A549 (cell line): ENCODE measurements at regions not wholly inside any gene's neighbourhood (a gene's known extent, or its start where the extent isn't known, plus 50 kb on each side); places are given as distances from the start of the nearest gene placed in this dataset.
A peak's percentile ranks its signal among the peaks of the same experiment; 100 is the strongest.

ENCODE experiments used
- ATAC-seq, 2 experiments: fragments of 200-7000 bp in 1 of 2; fragments of >200 bp in 1 of 2; cut with Nextera tagmentation in 1 of 2; cut with Tn5 transposase in 1 of 2; 3 replicates each; pipeline versions ENCODE4 v1.8.0 to v1.9.1; 2018 to 2020; ENCODE audit warnings: mild to moderate bottlenecking in 1 of 2, moderate library complexity in 1 of 2
- CTCF ChIA-PET: fragments of 300-600 bp; sonication (Branson Sonifier 250); formaldehyde crosslinking; extraction: SDS; loops from one replicate; lab custom pipeline; 2021; ENCODE audit warnings: antibody characterized with exemption, inconsistent platforms; lab: Yijun Ruan, JAX
- POLR2A ChIA-PET: fragments of 350-600 bp; formaldehyde crosslinking; extraction: SDS; loops from one replicate; lab custom pipeline; 2021; ENCODE audit warnings: antibody characterized with exemption, inconsistent platforms; lab: Yijun Ruan, JAX
- DNase-seq, 2 experiments: peaks; one replicate each; pipeline versions ENCODE4 v3.0.0 to v3.0.0-alpha.2; 2011 to 2016; ENCODE audit warnings: low read depth in 1 of 2, low spot score in 1 of 2
- FAIRE-seq: peaks from 2 replicates; lab custom pipeline; 2011; peaks lifted over from hg19 to GRCh38; lab: Jason Lieb, UNC
- H3K27ac ChIP-seq, 2 experiments: fragments of >200 bp; sonication (Bioruptor Twin); formaldehyde crosslinking; 3 replicates each; pipeline ENCODE4 v1.5.1; 2016 to 2017
- H3K4me1 ChIP-seq: fragments of >200 bp; sonication (Bioruptor Twin); formaldehyde crosslinking; 3 replicates; pipeline ENCODE4 v1.6.1; 2016
- H3K4me2 ChIP-seq: fragments of >200 bp; sonication (Bioruptor Twin); formaldehyde crosslinking; 3 replicates; pipeline ENCODE4 v1.6.1; 2016
- H3K4me3 ChIP-seq: fragments of >200 bp; sonication (Bioruptor Twin); formaldehyde crosslinking; 3 replicates; pipeline ENCODE4 v1.5.1; 2016
- H3K9me3 ChIP-seq: fragments of >200 bp; sonication (Bioruptor Twin); formaldehyde crosslinking; 3 replicates; pipeline ENCODE4 v1.6.1; 2016
- EHMT2 ChIP-seq: fragments of 200-600 bp; sonication (generic); IDR thresholded peaks from 2 replicates; pipeline ENCODE4 v1.6.1; 2016; ENCODE audit warnings: antibody characterized with exemption, low read depth, mild to moderate bottlenecking, moderate library complexity
- GATA3 ChIP-seq: IDR thresholded peaks from 2 replicates; pipeline ENCODE4 v1.6.1; 2012; ENCODE audit warnings: borderline replicate concordance
- HDAC2 ChIP-seq: fragments of 200-600 bp; sonication (generic); IDR thresholded peaks from 2 replicates; pipeline ENCODE4 v1.6.1; 2016
- HOXB5 ChIP-seq: fragments of 250-450 bp; sonication (Bioruptor Pico); IDR thresholded peaks from 2 replicates; pipeline ENCODE4 v1.5.0; 2020; ENCODE audit warnings: mild to moderate bottlenecking, moderate library complexity
- MAX ChIP-seq: IDR thresholded peaks from 2 replicates; pipeline ENCODE4 v1.6.1; 2012
- POLR2A ChIP-seq: IDR thresholded peaks from 2 replicates; pipeline ENCODE4 v1.6.1; 2012; ENCODE audit warnings: mild to moderate bottlenecking, low read length
- RAD21 ChIP-seq, 2 experiments: fragments of >200 bp in 1 of 2; sonication (Bioruptor Twin) in 1 of 2; formaldehyde crosslinking in 1 of 2; IDR thresholded peaks in 1 of 2; conservative IDR thresholded peaks in 1 of 2; 2 replicates in 1 of 2; 3 replicates in 1 of 2; pipeline ENCODE4 v1.6.1; 2012 to 2018; ENCODE audit warnings: inconsistent platforms in 1 of 2
- RARB ChIP-seq: fragments of 250-450 bp; sonication (Bioruptor Pico); IDR thresholded peaks from 2 replicates; pipeline ENCODE4 v1.8.0; 2021; ENCODE audit warnings: mild to moderate bottlenecking, moderate library complexity
- RNF2 ChIP-seq: fragments of 200-600 bp; sonication (generic); IDR thresholded peaks from 2 replicates; pipeline ENCODE4 v1.6.1; 2016; ENCODE audit warnings: low read depth, mild to moderate bottlenecking, antibody characterized with exemption, moderate library complexity, borderline replicate concordance
- TFCP2L1 ChIP-seq: fragments of 250-450 bp; sonication (Bioruptor Pico); IDR thresholded peaks from 2 replicates; pipeline ENCODE4 v1.5.0; 2021; ENCODE audit warnings: mild to moderate bottlenecking
- ZFP36 ChIP-seq: fragments of 450-650 bp; IDR thresholded peaks from 2 replicates; pipeline ENCODE4 v1.6.1; 2014; ENCODE audit warnings: borderline replicate concordance; ENCODE audit not compliant: partially characterized antibody
- WGBS: methylation state at CpG from one replicate; pipeline ENCODE4 v1.1.6; 2017; ENCODE audit errors: missing lambda C conversion rate; 5-methylcytosine and 5-hydroxymethylcytosine counted together
- TF ChIP-seq, protein P1 (sequence below): fragments of >200 bp; sonication (Bioruptor Twin); formaldehyde crosslinking; IDR thresholded peaks from 3 replicates; pipeline ENCODE4 v1.5.1; 2016

DNA sequence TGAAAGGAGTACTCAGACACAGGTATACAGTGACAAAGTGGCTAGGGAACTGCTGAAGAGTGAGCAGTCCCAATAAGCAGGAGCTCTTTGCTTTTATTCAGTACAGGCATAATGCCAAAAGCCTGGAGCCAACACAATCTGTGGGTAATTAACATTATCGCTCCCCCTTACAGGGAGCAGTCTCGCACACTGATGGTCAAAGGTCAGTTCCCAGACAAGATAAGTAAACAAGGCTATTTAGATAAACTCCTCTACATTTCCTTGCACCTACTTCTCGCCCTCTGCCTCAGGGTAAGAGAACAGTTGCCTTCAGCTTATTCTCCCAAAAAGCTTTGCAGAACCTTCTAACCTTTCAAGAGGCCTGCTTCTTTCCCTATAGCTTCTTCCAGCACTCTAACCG, 73.9 kb upstream of the TAF9B start:
- DNase-seq: no peak
- 1% methylated on average over 4 of the region's 4 CpGs for WGBS
- no peaks in the 10 kb centered on the region for H3K4me1 ChIP-seq
- no peak for ATAC-seq
- ChIA-PET CTCF (no interaction called here), POLR2A (no interaction called here)
- TF ChIP-seq MAX (no peak), POLR2A (no peak), RARB (CRISPR knock-in tag) (no peak)
- H3K4me2 ChIP-seq: no peak overlapping the region
- no peaks in the 10 kb centered on the region for H3K9me3 ChIP-seq
- H3K27ac ChIP-seq: no peak overlapping the region
- FAIRE-seq: no peak
- no peak overlapping the region for H3K4me3 ChIP-seq

DNA sequence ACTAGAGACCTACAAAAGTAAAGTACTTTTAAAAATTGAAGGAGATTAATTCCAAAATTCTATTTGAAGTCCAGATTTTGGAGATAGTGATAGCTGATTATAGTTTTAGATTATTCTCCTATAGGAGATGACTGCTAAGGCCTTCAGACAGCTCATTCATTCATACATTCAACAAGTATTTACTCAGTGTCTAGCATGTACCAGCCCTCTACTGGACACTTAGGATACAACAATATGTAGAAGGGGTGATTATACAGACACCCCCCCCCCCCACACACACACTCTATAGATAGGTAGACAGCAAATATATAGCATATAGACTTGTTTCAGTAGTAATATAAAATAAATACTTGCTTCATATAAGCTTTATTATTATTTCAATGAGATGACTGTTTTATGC, 60.4 kb upstream of the TAF9B start:
- ChIA-PET CTCF (interaction anchor here (0.6 to 0.7 kb wide), 2 partner anchors 11 to 65 kb away, joined by 3 read pairs; no protein-coding TSS in a partner anchor), POLR2A (no interaction called here)
- Histone ChIP-seq H3K9me3 (no peaks in the 10 kb centered on the region), H3K4me2 (no peak overlapping the region), H3K27ac (no peak overlapping the region), H3K4me1 (no peaks in the 10 kb centered on the region), H3K4me3 (no peak overlapping the region)
- FAIRE-seq (peak; percentile 59), DNase-seq (peak; percentile 36 to 50), ATAC-seq (peak; percentile 82 to 83)
- TF ChIP-seq HDAC2 (no peak), GATA3 (no peak), EHMT2 (no peak), HOXB5 (no peak), TFCP2L1 (CRISPR knock-in tag) (no peak), RAD21 (conservative IDR thresholded peaks at IDR 0.05 in 1 of 2, IDR thresholded peaks at IDR 0.05 in 1 of 2) (0 out of 5 replicates have a peak, but pooled peaks of 1 of the 2 experiments have one; percentile 10), RNF2 (no peak), ZFP36 (no peak)
- TF ChIP-seq, protein P1, sequence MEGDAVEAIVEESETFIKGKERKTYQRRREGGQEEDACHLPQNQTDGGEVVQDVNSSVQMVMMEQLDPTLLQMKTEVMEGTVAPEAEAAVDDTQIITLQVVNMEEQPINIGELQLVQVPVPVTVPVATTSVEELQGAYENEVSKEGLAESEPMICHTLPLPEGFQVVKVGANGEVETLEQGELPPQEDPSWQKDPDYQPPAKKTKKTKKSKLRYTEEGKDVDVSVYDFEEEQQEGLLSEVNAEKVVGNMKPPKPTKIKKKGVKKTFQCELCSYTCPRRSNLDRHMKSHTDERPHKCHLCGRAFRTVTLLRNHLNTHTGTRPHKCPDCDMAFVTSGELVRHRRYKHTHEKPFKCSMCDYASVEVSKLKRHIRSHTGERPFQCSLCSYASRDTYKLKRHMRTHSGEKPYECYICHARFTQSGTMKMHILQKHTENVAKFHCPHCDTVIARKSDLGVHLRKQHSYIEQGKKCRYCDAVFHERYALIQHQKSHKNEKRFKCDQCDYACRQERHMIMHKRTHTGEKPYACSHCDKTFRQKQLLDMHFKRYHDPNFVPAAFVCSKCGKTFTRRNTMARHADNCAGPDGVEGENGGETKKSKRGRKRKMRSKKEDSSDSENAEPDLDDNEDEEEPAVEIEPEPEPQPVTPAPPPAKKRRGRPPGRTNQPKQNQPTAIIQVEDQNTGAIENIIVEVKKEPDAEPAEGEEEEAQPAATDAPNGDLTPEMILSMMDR: peak; percentile 16; the same call in 1 of the 3 replicates
